Jurkat, Clone E6-1 (cell line): ENCODE measurements at regions not wholly inside any gene's neighbourhood (a gene's known extent, or its start where the extent isn't known, plus 50 kb on each side); places are given as distances from the start of the nearest gene placed in this dataset.
A peak's percentile ranks its signal among the peaks of the same experiment; 100 is the strongest.
"Not testable (repeated sequence)": the region's sequence is repeated elsewhere in the genome, so short reads cannot be mapped to it uniquely, and the experiment has no call there.

Experiments
- DNase-seq: peaks from one replicate; pipeline ENCODE4 v3.0.0-alpha.2; 2011; ENCODE audit warnings: low read depth, low spot score
- H3K4me3 ChIP-seq: 2 replicates; pipeline ENCODE4 v1.5.1; 2011; ENCODE audit warnings: mild to moderate bottlenecking, low read length, control low read depth, moderate library complexity

- DNase-seq: no peak
- no peak overlapping the region for H3K4me3 ChIP-seq
Observed at GRCh38 chr4:12689457-12689856, 794.7 kb downstream of the RAB28 start.

- no peak for DNase-seq
Observed at GRCh38 chr4:12679217-12679616, 804.9 kb downstream of the RAB28 start.

GRCh38 chr4:12674184-12674583 lies 810.0 kb downstream of the RAB28 start:
- H3K4me3 ChIP-seq: no peak overlapping the region
- DNase-seq: no peak

More at GRCh38 chr4:12679217-12679616, 804.9 kb downstream of the RAB28 start:
- no peak overlapping the region for H3K4me3 ChIP-seq

GRCh38 chr4:12672303-12672702 lies 811.8 kb downstream of the RAB28 start:
- no peak overlapping the region for H3K4me3 ChIP-seq
- DNase-seq: no peak

GRCh38 chr4:12658146-12658545 lies 826.0 kb downstream of the RAB28 start:
- no peak overlapping the region for H3K4me3 ChIP-seq
- DNase-seq: no peak

GRCh38 chr4:12651876-12652275 lies 832.3 kb downstream of the RAB28 start:
- H3K4me3 ChIP-seq: no peak overlapping the region
- no peak for DNase-seq

GRCh38 chr4:12645732-12646131 lies 838.4 kb downstream of the RAB28 start:
- DNase-seq: no peak
- no peak overlapping the region for H3K4me3 ChIP-seq

GRCh38 chr4:12644261-12644660 lies 839.9 kb downstream of the RAB28 start:
- H3K4me3 ChIP-seq: no peak overlapping the region
- no peak for DNase-seq

GRCh38 chr4:12636191-12636590 lies 847.9 kb downstream of the RAB28 start:
- DNase-seq: no peak
- H3K4me3 ChIP-seq: no peak overlapping the region

- no peak overlapping the region for H3K4me3 ChIP-seq
Observed at GRCh38 chr4:12635629-12636028, 848.5 kb downstream of the RAB28 start.

GRCh38 chr4:12633053-12633651 lies 851.0 kb downstream of the RAB28 start:
- no peak overlapping the region for H3K4me3 ChIP-seq
- DNase-seq: peak; percentile 75

More at GRCh38 chr4:12635629-12636028, 848.5 kb downstream of the RAB28 start:
- DNase-seq: no peak

GRCh38 chr4:12615822-12616221 lies 868.3 kb downstream of the RAB28 start:
- H3K4me3 ChIP-seq: no peak overlapping the region
- no peak for DNase-seq

GRCh38 chr4:12612876-12613275 lies 871.3 kb downstream of the RAB28 start:
- H3K4me3 ChIP-seq: no peak overlapping the region
- no peak for DNase-seq

- not testable (repeated sequence) for H3K4me3 ChIP-seq, DNase-seq
Observed at GRCh38 chr4:12609212-12609875, 874.8 kb downstream of the RAB28 start.

- H3K4me3 ChIP-seq: no peak overlapping the region
- DNase-seq: no peak
Observed at GRCh38 chr4:12595986-12596385, 888.2 kb downstream of the RAB28 start.

GRCh38 chr4:12595489-12595888 lies 888.7 kb downstream of the RAB28 start:
- no peak overlapping the region for H3K4me3 ChIP-seq
- DNase-seq: no peak

- no peak for DNase-seq
Observed at GRCh38 chr4:12588582-12588981, 895.6 kb downstream of the RAB28 start.

GRCh38 chr4:12586242-12587006 lies 897.7 kb downstream of the RAB28 start:
- DNase-seq: no peak

More at GRCh38 chr4:12588582-12588981, 895.6 kb downstream of the RAB28 start:
- no peak overlapping the region for H3K4me3 ChIP-seq

GRCh38 chr4:12584116-12584875 lies 899.8 kb downstream of the RAB28 start:
- H3K4me3 ChIP-seq: no peak overlapping the region
- no peak for DNase-seq

More at GRCh38 chr4:12586242-12587006, 897.7 kb downstream of the RAB28 start:
- H3K4me3 ChIP-seq: no peak overlapping the region
